ENCODE measurements at regions not wholly inside any gene's neighbourhood (a gene's known extent, or its start where the extent isn't known, plus 50 kb on each side); places are given as distances from the start of the nearest gene placed in this dataset.

- TF ChIP-seq CTCF (IDR thresholded peaks at IDR 0.05; ENCODE audit: low read depth, low read length, poor library complexity, severe bottlenecking) (no peak), EZH2phosphoT487 (IDR thresholded peaks at IDR 0.05; ENCODE audit: borderline replicate concordance, low read length) (no peak)
Observed at GRCh38 chr5:92163906-92164305, 780.8 kb upstream of the ARRDC3 start.

Measured in DOHH2 (cell line).